ENCODE measurements at regions not wholly inside any gene's neighbourhood (a gene's known extent, or its start where the extent isn't known, plus 50 kb on each side); places are given as distances from the start of the nearest gene placed in this dataset.
A peak's percentile ranks its signal among the peaks of the same experiment; 100 is the strongest.

GRCh38 chr16:48087639-48088038 lies 68.2 kb downstream of the ABCC12 start:
- Histone ChIP-seq H3K36me3 (ENCODE audit: control insufficient read depth, insufficient read depth, low read length) (no peaks in the 10 kb centered on the region), H3K27me3 (ENCODE audit: control insufficient read depth, insufficient read depth, low read length) (peaks cover 3% of the 10 kb centered on the region; the same call in 1 of the 2 replicates), H3K4me3 (ENCODE audit: low read depth, low read length) (no peak overlapping the region)
- ChIA-PET POLR2A (no interaction called here), CTCF (interaction anchor here (0.7 to 1.8 kb wide), 3 partner anchors 11 to 32 kb away, joined by 3 to 6 read pairs (median 4); no protein-coding TSS in a partner anchor)
- DNase-seq (ENCODE audit: low read depth) = no peak
- TF ChIP-seq CTCF (IDR thresholded peaks at IDR 0.05; ENCODE audit: insufficient read depth, low read depth, low read length) = no peak

GRCh38 chr16:48086422-48086821 lies 69.4 kb downstream of the ABCC12 start:
- CTCF ChIA-PET = interaction anchor here (1.8 kb wide), 1 partner anchor 31 kb away, joined by 6 read pairs; no protein-coding TSS in a partner anchor
- Histone ChIP-seq H3K4me3 (ENCODE audit: low read depth, low read length) (no peak overlapping the region), H3K27me3 (ENCODE audit: control insufficient read depth, insufficient read depth, low read length) (peaks cover 3% of the 10 kb centered on the region; the same call in 1 of the 2 replicates), H3K36me3 (ENCODE audit: control insufficient read depth, insufficient read depth, low read length) (no peaks in the 10 kb centered on the region)
- TF ChIP-seq CTCF (IDR thresholded peaks at IDR 0.05; ENCODE audit: insufficient read depth, low read depth, low read length) = no peak
- POLR2A ChIA-PET = no interaction called here
- DNase-seq (ENCODE audit: low read depth) = no peak

GRCh38 chr16:48085729-48086128 lies 70.1 kb downstream of the ABCC12 start:
- DNase-seq (ENCODE audit: low read depth) = no peak
- CTCF ChIA-PET = no interaction called here
- POLR2A ChIA-PET = no interaction called here
- TF ChIP-seq CTCF (IDR thresholded peaks at IDR 0.05; ENCODE audit: insufficient read depth, low read depth, low read length) = no peak
- Histone ChIP-seq H3K27me3 (ENCODE audit: control insufficient read depth, insufficient read depth, low read length) (no peaks in the 10 kb centered on the region), H3K4me3 (ENCODE audit: low read depth, low read length) (no peak overlapping the region), H3K36me3 (ENCODE audit: control insufficient read depth, insufficient read depth, low read length) (no peaks in the 10 kb centered on the region)

- Histone ChIP-seq H3K36me3 (ENCODE audit: control insufficient read depth, insufficient read depth, low read length) (no peaks in the 10 kb centered on the region), H3K4me3 (ENCODE audit: low read depth, low read length) (no peak overlapping the region), H3K27me3 (ENCODE audit: control insufficient read depth, insufficient read depth, low read length) (no peaks in the 10 kb centered on the region)
- TF ChIP-seq CTCF (IDR thresholded peaks at IDR 0.05; ENCODE audit: insufficient read depth, low read depth, low read length) = no peak
- DNase-seq (ENCODE audit: low read depth) = no peak
- ChIA-PET CTCF (no interaction called here), POLR2A (no interaction called here)
These were observed 71.0 kb downstream of the ABCC12 start for GRCh38 chr16:48084826-48085225.

GRCh38 chr16:48082516-48082915 lies 73.3 kb downstream of the ABCC12 start:
- ChIA-PET CTCF (interaction anchor here (0.8 to 1.4 kb wide), 4 partner anchors 21 to 941 kb away, joined by 3 to 5 read pairs (median 4); partner anchors contain the start of gene NETO2), POLR2A (interaction anchor here (0.6 to 0.8 kb wide), 2 partner anchors 16 to 312 kb away, joined by 3 to 11 read pairs; no protein-coding TSS in a partner anchor)
- peak; percentile 58 for DNase-seq (ENCODE audit: low read depth)
- Histone ChIP-seq H3K36me3 (ENCODE audit: control insufficient read depth, insufficient read depth, low read length) (no peaks in the 10 kb centered on the region), H3K4me3 (ENCODE audit: low read depth, low read length) (no peak overlapping the region), H3K27me3 (ENCODE audit: control insufficient read depth, insufficient read depth, low read length) (no peaks in the 10 kb centered on the region)
- no peak for TF ChIP-seq CTCF (IDR thresholded peaks at IDR 0.05; ENCODE audit: insufficient read depth, low read depth, low read length)

All from BJ (cell line).